GM21576 (cell line): ENCODE measurements at regions not wholly inside any gene's neighbourhood (a gene's known extent, or its start where the extent isn't known, plus 50 kb on each side); places are given as distances from the start of the nearest gene placed in this dataset.

Experiments used
- ATAC-seq: cut with Tn5 transposase; IDR thresholded peaks from one replicate; pipeline ENCODE4 v1.9.1; 2021; ENCODE audit warnings: mild to moderate bottlenecking, moderate library complexity; ENCODE audit not compliant: unreplicated experiment

DNA sequence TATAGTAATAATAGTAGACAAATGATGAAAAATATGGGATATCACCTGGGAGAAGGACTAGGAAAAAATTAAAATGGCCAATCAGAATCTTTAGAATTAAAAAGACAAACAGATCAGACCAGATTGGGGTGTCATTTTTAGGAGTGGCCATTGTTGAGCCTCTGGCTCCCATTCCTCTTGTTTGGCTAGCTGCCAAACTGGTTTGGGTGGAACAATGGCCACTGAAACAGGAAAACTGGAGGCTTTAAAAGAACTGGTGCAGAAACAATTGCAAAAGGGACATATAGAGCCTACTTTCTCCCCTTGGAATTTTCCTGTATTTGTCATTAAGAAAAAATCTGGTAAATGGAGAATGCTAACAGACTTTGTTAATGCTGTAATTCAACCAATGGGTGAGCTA, 294.8 kb upstream of the DKK2 start:
- no peak for ATAC-seq

- no peak for ATAC-seq
Measured at GRCh38 chr4:107319386-107319785, 283.3 kb upstream of the DKK2 start.

DNA sequence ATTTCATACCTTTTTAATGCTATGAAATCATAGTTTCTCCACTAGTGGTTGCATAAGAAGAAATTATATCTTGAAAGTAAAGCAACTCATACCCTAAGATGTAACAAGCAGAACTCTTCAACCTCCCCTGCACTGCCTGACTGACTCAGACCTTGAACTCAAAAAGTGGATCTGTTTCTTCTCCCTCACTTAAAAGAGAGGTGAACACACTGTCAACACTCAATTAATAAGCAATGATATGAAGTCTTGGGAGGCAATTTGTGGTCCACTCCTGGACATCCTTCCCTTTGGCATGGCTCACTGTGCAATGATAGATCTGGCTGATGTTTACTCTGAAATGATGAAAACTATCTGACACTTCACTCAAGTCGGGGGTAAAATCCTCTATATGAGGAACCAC, 282.0 kb upstream of the DKK2 start:
- no peak for ATAC-seq

DNA sequence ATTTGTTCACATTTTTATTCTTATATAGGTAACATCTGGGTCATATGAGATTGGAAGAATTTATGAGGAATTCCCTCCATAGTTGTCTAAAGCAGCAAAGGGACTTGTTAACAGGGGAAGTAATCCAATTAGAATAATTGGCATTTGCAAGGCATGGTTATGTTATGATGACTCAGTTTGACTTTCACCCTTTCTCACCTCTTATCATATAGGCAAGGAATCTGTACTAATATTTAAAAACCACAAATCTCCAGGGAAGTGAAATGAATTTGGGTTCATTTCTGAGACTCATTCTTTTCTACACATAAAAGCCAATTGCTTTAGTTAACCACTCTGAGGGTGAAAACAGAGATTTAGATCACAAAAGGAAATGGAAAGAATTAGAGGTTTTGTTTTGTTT, 281.5 kb upstream of the DKK2 start:
- ATAC-seq = no peak

- no peak for ATAC-seq
Measured at GRCh38 chr4:107315584-107315983, 279.5 kb upstream of the DKK2 start.

DNA sequence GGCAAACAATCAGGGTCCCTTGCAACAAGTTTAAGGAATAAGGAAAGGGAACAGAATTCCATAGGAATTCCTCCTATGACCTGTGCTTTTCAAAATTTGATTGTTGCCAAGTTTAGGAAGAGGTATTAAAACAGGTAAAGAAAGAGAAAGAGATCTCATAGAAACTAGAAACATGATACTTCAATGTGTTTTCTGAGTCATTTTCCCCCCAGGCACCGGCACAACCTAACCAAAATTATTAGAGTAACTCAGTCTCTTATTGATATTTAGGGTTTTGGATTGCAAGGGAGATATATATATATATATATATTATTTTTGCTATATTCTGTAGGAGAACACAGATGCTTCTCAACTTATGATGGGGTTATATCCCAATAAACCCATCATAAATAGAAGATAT, 278.0 kb upstream of the DKK2 start:
- no peak for ATAC-seq

GRCh38 chr4:107312366-107312765, 276.3 kb upstream of the DKK2 start:
- ATAC-seq = no peak

GRCh38 chr4:107304699-107305286, 268.7 kb upstream of the DKK2 start:
- no peak for ATAC-seq

- ATAC-seq = no peak
Measured at GRCh38 chr4:107299646-107300045, 263.5 kb upstream of the DKK2 start.

GRCh38 chr4:107292979-107293378, 256.9 kb upstream of the DKK2 start:
- no peak for ATAC-seq

- ATAC-seq = no peak
Measured at GRCh38 chr4:107283587-107284559, 247.8 kb upstream of the DKK2 start.

DNA sequence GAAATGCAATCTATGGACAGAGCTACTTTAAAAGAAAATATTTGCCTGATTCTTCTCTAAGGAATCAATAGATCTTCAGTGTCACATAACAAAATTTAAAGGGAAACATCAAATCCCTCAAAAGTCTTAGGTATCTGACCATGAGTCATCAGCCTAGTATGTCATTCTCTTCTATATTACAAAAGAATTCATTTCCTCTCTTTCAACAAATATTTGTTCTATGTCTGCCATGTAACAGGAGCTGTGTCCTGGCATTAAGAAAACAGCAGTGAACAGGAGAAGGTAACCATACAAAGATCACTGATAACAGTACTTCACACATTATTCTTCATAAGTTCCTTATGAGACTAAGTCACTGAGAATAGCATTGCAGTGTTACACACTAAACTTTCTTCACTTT, 243.6 kb upstream of the DKK2 start:
- no peak for ATAC-seq

DNA sequence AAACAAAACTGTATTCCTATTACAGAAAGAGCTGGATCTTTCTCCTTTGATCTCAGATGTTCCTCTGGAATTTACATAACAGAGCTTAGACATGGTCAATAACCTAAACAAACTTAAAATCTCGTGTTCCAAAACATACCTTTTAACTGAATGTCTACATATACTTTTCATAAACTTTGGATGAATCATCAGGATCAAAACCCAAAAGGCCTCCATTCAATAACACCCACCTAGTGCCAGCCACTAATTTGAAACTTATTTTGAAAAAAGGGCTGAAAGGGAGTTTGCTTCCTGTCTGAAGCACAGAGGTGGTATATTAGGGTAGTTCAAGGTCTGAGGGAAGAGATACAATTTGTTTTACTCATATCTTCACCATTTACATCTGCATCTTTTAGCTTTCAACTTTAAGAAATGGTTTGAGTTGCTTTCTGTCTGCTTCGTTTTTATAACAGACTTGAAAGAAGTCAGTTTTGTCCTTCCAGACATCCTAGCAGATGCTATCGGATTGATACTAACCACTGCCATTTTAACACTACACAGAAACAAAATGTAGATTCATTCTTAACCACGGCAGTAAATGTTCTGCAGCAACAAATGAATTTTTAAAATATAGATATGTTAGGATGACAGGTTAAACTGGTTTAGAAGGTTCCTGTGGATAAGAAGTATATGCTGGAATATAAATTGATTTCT, 242.8 kb upstream of the DKK2 start:
- ATAC-seq = no peak

- ATAC-seq = no peak
Measured at GRCh38 chr4:107276052-107276451, 239.9 kb upstream of the DKK2 start.

GRCh38 chr4:107275225-107275624, 239.1 kb upstream of the DKK2 start:
- ATAC-seq = no peak

DNA sequence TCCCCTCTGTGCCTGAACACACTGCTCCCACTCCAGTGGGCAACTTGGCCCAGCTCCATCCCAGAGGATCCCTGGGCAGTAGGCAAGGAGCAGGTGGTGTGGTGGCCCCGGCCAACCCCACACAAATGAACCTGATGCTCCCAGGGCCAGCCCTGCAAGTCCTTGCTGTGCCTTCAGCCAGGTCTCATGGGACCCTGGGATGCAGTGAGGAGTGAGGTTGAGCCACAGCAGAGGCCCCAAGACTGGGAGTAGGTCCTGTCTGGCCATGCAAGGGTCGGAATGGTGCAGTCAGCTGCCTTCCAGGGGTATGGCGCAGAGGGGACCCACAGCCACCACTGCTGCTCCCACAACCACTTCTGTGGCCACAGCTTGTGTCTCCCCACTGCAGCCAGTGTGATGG, 234.5 kb upstream of the DKK2 start:
- no peak for ATAC-seq

DNA sequence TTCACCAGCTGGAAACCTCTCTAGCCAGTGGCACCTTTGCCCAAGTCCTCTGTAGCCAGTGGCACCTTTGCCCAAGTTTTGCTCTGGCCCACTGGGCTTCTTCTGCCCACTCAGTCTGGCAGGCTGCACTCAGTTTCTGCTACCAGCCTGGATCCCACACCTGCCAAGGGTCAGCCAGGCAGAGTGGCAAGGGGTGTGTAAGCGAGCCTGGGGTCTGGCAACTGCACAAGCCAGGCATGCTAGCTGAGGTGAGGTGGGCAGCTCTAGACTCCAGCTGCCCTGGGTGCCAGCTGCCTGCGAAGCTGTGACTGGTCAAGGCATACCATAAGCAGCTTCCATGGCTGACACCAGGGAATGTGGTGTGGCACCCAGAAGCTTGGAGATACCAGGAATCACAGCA, 233.1 kb upstream of the DKK2 start:
- ATAC-seq = no peak

- ATAC-seq = no peak
Measured at GRCh38 chr4:107265859-107266258, 229.7 kb upstream of the DKK2 start.

DNA sequence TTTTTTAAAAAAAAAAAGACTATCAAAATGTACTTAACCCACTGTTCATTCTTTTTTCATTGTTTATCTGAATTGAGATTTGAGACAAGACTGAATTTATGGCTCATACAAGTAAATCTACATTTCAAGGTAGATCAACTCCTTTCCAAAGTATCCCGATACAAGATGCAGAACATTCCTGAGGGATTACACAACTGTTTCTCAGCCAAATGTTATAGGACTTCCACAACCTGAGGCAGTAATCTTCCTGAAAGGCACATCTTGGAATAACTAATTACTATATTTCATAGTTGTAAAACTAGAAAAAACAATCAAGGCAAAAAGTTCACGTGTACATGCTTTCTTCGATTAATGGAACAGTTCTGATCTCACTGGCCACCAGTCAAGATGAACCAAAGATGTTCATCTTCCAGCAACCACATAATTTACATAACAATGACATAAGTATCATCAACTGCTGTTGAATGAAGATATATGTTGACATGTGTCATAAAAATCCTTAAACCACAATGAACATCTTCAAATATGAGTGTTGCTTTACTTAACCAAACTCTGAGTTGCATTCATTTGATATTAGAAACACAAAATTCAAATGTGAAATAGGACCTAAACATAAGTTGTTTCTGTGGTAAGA, 225.2 kb upstream of the DKK2 start:
- ATAC-seq = no peak

DNA sequence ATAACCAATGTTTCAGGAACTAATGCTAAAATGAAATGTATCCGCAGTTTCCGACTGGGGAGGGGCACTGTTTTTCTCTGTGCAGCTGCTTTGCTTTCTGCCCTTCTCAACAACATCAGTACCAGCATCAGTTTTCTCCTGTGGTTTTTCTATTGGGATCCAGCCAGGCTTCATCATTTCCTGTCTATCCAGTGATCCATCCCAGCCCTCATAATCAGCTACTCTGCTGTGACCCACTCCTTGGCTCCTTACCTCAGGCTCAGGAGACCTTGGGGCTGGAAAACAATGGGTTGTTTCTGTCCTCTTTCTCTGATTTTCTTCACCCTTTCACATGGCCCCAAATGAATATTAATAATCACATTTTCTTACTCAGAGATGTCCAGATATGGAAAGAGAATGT, 222.2 kb upstream of the DKK2 start:
- ATAC-seq = no peak

GRCh38 chr4:107255596-107255995, 219.5 kb upstream of the DKK2 start:
- no peak for ATAC-seq
